GM23338 (cell line): ENCODE measurements at regions not wholly inside any gene's neighbourhood (a gene's known extent, or its start where the extent isn't known, plus 50 kb on each side); places are given as distances from the start of the nearest gene placed in this dataset.

Experiments
- CREB1 ChIP-seq: fragments of 250-450 bp; sonication (Bioruptor Pico); IDR thresholded peaks from 2 replicates; pipeline ENCODE4 v1.5.0; 2020; ENCODE audit warnings: low read depth, mild to moderate bottlenecking, moderate library complexity
- CTCF ChIP-seq, 2 experiments: fragments of 200-600 bp in 1 of 2; sonication (generic) in 1 of 2; conservative IDR thresholded peaks; 2 replicates each; pipeline versions ENCODE4 v1.5.1 to v1.6.1; 2016 to 2017; ENCODE audit warnings: antibody characterized with exemption in 2 of 2, low read depth in 2 of 2, mild to moderate bottlenecking in 2 of 2, moderate library complexity in 1 of 2
- ETS1 ChIP-seq: IDR thresholded peaks from 2 replicates; pipeline ENCODE4 v1.6.1; 2016; ENCODE audit warnings: antibody characterized with exemption
- EZH2 ChIP-seq: fragments of 200-600 bp; sonication (generic); IDR thresholded peaks from one replicate; pipeline ENCODE4 v1.8.0; 2017; ENCODE audit warnings: antibody characterized with exemption, mild to moderate bottlenecking, low read depth; ENCODE audit not compliant: unreplicated experiment
- EZH2phosphoT487 ChIP-seq: fragments of 200-600 bp; sonication (generic); IDR thresholded peaks from one replicate; pipeline ENCODE4 v1.8.1; 2018; ENCODE audit warnings: antibody characterized with exemption; ENCODE audit not compliant: unreplicated experiment
- JUNB ChIP-seq: IDR thresholded peaks from one replicate; pipeline ENCODE4 v1.6.1; 2016; ENCODE audit warnings: antibody characterized with exemption; ENCODE audit not compliant: unreplicated experiment
- NANOG ChIP-seq: IDR thresholded peaks from 2 replicates; pipeline ENCODE4 v1.6.1; 2016; ENCODE audit warnings: antibody characterized with exemption, borderline replicate concordance
- POLR2AphosphoS5 ChIP-seq: IDR thresholded peaks from 2 replicates; pipeline ENCODE4 v1.6.1; 2016; ENCODE audit warnings: antibody characterized with exemption, low read depth
- REST ChIP-seq: IDR thresholded peaks from one replicate; pipeline ENCODE4 v1.6.1; 2018; ENCODE audit warnings: antibody characterized with exemption; ENCODE audit not compliant: unreplicated experiment
- STAT1 ChIP-seq: IDR thresholded peaks from one replicate; pipeline ENCODE4 v1.6.1; 2016; ENCODE audit warnings: antibody characterized with exemption; ENCODE audit not compliant: unreplicated experiment
- ZNF114 ChIP-seq: fragments of 250-450 bp; sonication (Bioruptor Pico); IDR thresholded peaks from 2 replicates; pipeline ENCODE4 v1.5.0; 2020; ENCODE audit warnings: mild to moderate bottlenecking, moderate library complexity
- ZNF331 ChIP-seq: fragments of 250-450 bp; sonication (Bioruptor Pico); IDR thresholded peaks from 2 replicates; pipeline ENCODE4 v1.5.0; 2020; ENCODE audit warnings: low read depth, mild to moderate bottlenecking, moderate library complexity
- ZNF462 ChIP-seq: fragments of 250-450 bp; sonication (Bioruptor Pico); IDR thresholded peaks from 2 replicates; pipeline ENCODE4 v1.5.0; 2020; ENCODE audit warnings: mild to moderate bottlenecking, moderate library complexity

GRCh38 chr1:193733674-193734073 lies 547.3 kb upstream of the B3GALT2 start:
- no peak for TF ChIP-seq POLR2AphosphoS5
- TF ChIP-seq CTCF (conservative IDR thresholded peaks at IDR 0.05; ENCODE audit: low read depth in 2 of 2): no peak
- no peak for TF ChIP-seq EZH2
- TF ChIP-seq REST: no peak
- TF ChIP-seq ETS1: no peak
- TF ChIP-seq EZH2phosphoT487: no peak
- TF ChIP-seq JUNB: no peak
- no peak for TF ChIP-seq CREB1 (CRISPR knock-in tag)
- TF ChIP-seq ZNF331: no peak
- no peak for TF ChIP-seq ZNF114 (CRISPR knock-in tag)
- TF ChIP-seq NANOG: no peak
- no peak for TF ChIP-seq ZNF462 (CRISPR knock-in tag)
- TF ChIP-seq STAT1: no peak
